GM23248 (cell line): ENCODE measurements at regions not wholly inside any gene's neighbourhood (a gene's known extent, or its start where the extent isn't known, plus 50 kb on each side); places are given as distances from the start of the nearest gene placed in this dataset.

Source experiments
- EZH2 ChIP-seq: fragments of 200-600 bp; sonication (generic); IDR thresholded peaks from 2 replicates; pipeline ENCODE4 v1.6.1; 2018; ENCODE audit warnings: antibody characterized with exemption, mild to moderate bottlenecking; ENCODE audit not compliant: insufficient read depth, poor library complexity, severe bottlenecking
- EZH2phosphoT487 ChIP-seq: fragments of 200-600 bp; sonication (generic); IDR thresholded peaks from 2 replicates; pipeline ENCODE4 v1.6.1; 2018; ENCODE audit warnings: antibody characterized with exemption, moderate library complexity, mild to moderate bottlenecking, low read depth; ENCODE audit not compliant: insufficient read depth

- TF ChIP-seq EZH2: no peak
- TF ChIP-seq EZH2phosphoT487: no peak
Measured at GRCh38 chr2:33764551-33764950, 165.5 kb upstream of the FAM98A start.
